ENCODE measurements at regions not wholly inside any gene's neighbourhood (a gene's known extent, or its start where the extent isn't known, plus 50 kb on each side); places are given as distances from the start of the nearest gene placed in this dataset.

GRCh38 chr12:25387732-25388050, 137.0 kb upstream of the KRAS start:
- Histone ChIP-seq H3F3A (replicated peaks; ENCODE audit: insufficient read depth) (peaks cover 3% of the 10 kb centered on the region), H3K4me1 (ENCODE audit: control insufficient read depth in 1 of 2, insufficient read depth in 2 of 2, low read depth in 1 of 2, low read length in 1 of 2) (peaks cover 0 to 12% of the 10 kb centered on the region in 2 experiments; a peak in 2 of 4 replicates), H3K4me3 (ENCODE audit: low read depth in 2 of 2, low read length in 1 of 2) (peak overlapping the region in 1 of 2 experiments; percentile 96; a peak in 1 of 4 replicates), H3K79me2 (ENCODE audit: insufficient read depth) (peaks cover 8% of the 10 kb centered on the region; the same call in 1 of the 2 replicates), H3K9ac (no peak overlapping the region), H4K20me1 (ENCODE audit: insufficient read depth) (no peaks in the 10 kb centered on the region), H3K27me3 (ENCODE audit: insufficient read depth) (no peaks in the 10 kb centered on the region), H3K36me3 (replicated peaks in 1 of 2; ENCODE audit: control insufficient read depth in 1 of 2, insufficient read depth in 2 of 2, low read length in 1 of 2) (no peaks in the 10 kb centered on the region), H3K27ac (ENCODE audit: low read depth in 2 of 2, low read length in 1 of 2) (no peak overlapping the region), H2AFZ (ENCODE audit: low read depth) (no peak overlapping the region), H3K9me2 (no peaks in the 10 kb centered on the region), H3K4me2 (no peak overlapping the region), H3K9me3 (no peaks in the 10 kb centered on the region)
- CTCF ChIA-PET, result interaction anchor here (0.5 to 1.9 kb wide), 36 partner anchors 9 to 1688 kb away, joined by 3 to 17 read pairs (median 4); partner anchors contain the start of gene KRAS
- no peak for TF ChIP-seq NFIC (IDR thresholded peaks at IDR 0.05; ENCODE audit: borderline replicate concordance)
- no peak for TF ChIP-seq USF1 (IDR thresholded peaks at IDR 0.05; ENCODE audit: borderline replicate concordance, low read depth)
- TF ChIP-seq RCOR1 (IDR thresholded peaks at IDR 0.05; ENCODE audit: low read length), result no peak
- no peak for TF ChIP-seq IRF3 (IDR thresholded peaks at IDR 0.05; ENCODE audit: low read depth, low read length)
- no peak for TF ChIP-seq ZBTB33 (IDR thresholded peaks at IDR 0.05; ENCODE audit: borderline replicate concordance, low read depth)
- TF ChIP-seq JUND (IDR thresholded peaks at IDR 0.05), result no peak
- no peak for TF ChIP-seq FOSL2 (IDR thresholded peaks at IDR 0.05; ENCODE audit: borderline replicate concordance, low read depth)
- TF ChIP-seq RXRA (IDR thresholded peaks at IDR 0.05; ENCODE audit: borderline replicate concordance, low read depth), result no peak
- no peak for TF ChIP-seq MAX (IDR thresholded peaks at IDR 0.05; ENCODE audit: low read depth)
- no peak for TF ChIP-seq RFX5 (IDR thresholded peaks at IDR 0.05; ENCODE audit: low read length)
- TF ChIP-seq SIN3A (IDR thresholded peaks at IDR 0.05; ENCODE audit: borderline replicate concordance, low read depth, low read length), result no peak
- POLR2A ChIA-PET, result interaction anchor here (0.9 kb wide), 2 partner anchors 137 to 193 kb away, joined by 4 read pairs; partner anchors contain the start of genes DNAI7, ETFRF1 and KRAS
- 90% methylated on average over 3 of the region's 3 CpGs for WGBS (ENCODE audit: low lambda C conversion rate)
- DNase-seq, result no peak

All from SK-N-SH (cell line).